ENCODE measurements at regions not wholly inside any gene's neighbourhood (a gene's known extent, or its start where the extent isn't known, plus 50 kb on each side); places are given as distances from the start of the nearest gene placed in this dataset.
"Not testable (repeated sequence)": the region's sequence is repeated elsewhere in the genome, so short reads cannot be mapped to it uniquely, and the experiment has no call there.

GRCh38 chr2:236644502-236644911, 74.9 kb downstream of the ACKR3 start:
- FAIRE-seq: no peak
- no TSS peak for BruUV-seq (replicated peaks)
- intact Hi-C loops (cut with micrococcal nuclease; ENCODE audit: unreplicated experiment): no loop called here

GRCh38 chr2:236645141-236645540, 75.5 kb downstream of the ACKR3 start:
- peaks cover 0 to 10% of the 10 kb centered on the region in 2 experiments; a peak in 1 of 5 replicates for H3K27me3 ChIP-seq (ENCODE audit: control insufficient read depth in 1 of 2, insufficient read depth in 2 of 2, low read length in 2 of 2)
- POLR2A ChIA-PET; intact Hi-C loops (cut with micrococcal nuclease; ENCODE audit: unreplicated experiment); H4K20me1 ChIP-seq (ENCODE audit: insufficient read depth, low read length); FAIRE-seq; in situ Hi-C loops (cut with HindIII; ENCODE audit: extremely low pct_ligation_motif_present, low pct_unique_long_range_greater_than_20kb); H3K36me3 ChIP-seq (replicated peaks in 1 of 2; ENCODE audit: control insufficient read depth in 1 of 2, insufficient read depth in 2 of 2, low read length in 2 of 2); CTCF ChIA-PET (ENCODE audit: low intra/inter-chr PET ratio, low total read pairs); H3K79me2 ChIP-seq (ENCODE audit: insufficient read depth, low read length); H2AFZ ChIP-seq (ENCODE audit: low read length); H3K9me3 ChIP-seq (ENCODE audit: low read length); H3K4me2 ChIP-seq (ENCODE audit: low read depth, low read length); BruUV-seq (replicated peaks); ATAC-seq; H3K4me3 ChIP-seq (replicated peaks in 1 of 3; ENCODE audit: insufficient read depth in 1 of 3, low read depth in 2 of 3, low read length in 3 of 3); H3K27ac ChIP-seq (ENCODE audit: extremely low read length, insufficient read depth, low read length); H3K9ac ChIP-seq (ENCODE audit: insufficient read depth, low read depth, low read length); DNase-seq (ENCODE audit: low spot score): not testable (repeated sequence)
- H3K4me1 ChIP-seq (ENCODE audit: insufficient read depth, low read length): peaks cover 15% of the 10 kb centered on the region; the same call in 1 of the 2 replicates
- WGBS (ENCODE audit: low lambda C conversion rate): 19% methylated on average over 4 of the region's 4 CpGs

More at GRCh38 chr2:236644502-236644911, 74.9 kb downstream of the ACKR3 start:
- no peak for DNase-seq (ENCODE audit: low spot score)
- 2% methylated on average over 4 of the region's 4 CpGs for WGBS (ENCODE audit: low lambda C conversion rate)
- H3K27me3 ChIP-seq (ENCODE audit: control insufficient read depth in 1 of 2, insufficient read depth in 2 of 2, low read length in 2 of 2): peaks cover 0 to 10% of the 10 kb centered on the region in 2 experiments; a peak in 1 of 5 replicates
- in situ Hi-C loops (cut with HindIII; ENCODE audit: extremely low pct_ligation_motif_present, low pct_unique_long_range_greater_than_20kb): no loop called here
- ChIA-PET CTCF (ENCODE audit: low intra/inter-chr PET ratio, low total read pairs) (no interaction called here), POLR2A (no interaction called here)
- no peaks in the 10 kb centered on the region for H3K79me2 ChIP-seq (ENCODE audit: insufficient read depth, low read length)
- no peak overlapping the region for H3K4me2 ChIP-seq (ENCODE audit: low read depth, low read length)
- ATAC-seq: no peak
- 0 out of 2 replicates have a peak, but pooled peaks cover 9% of the 10 kb centered on the region for H3K9me3 ChIP-seq (ENCODE audit: low read length)
- H3K36me3 ChIP-seq (replicated peaks in 1 of 2; ENCODE audit: control insufficient read depth in 1 of 2, insufficient read depth in 2 of 2, low read length in 2 of 2): no peaks in the 10 kb centered on the region
- H3K4me3 ChIP-seq (replicated peaks in 1 of 3; ENCODE audit: insufficient read depth in 1 of 3, low read depth in 2 of 3, low read length in 3 of 3): no peak overlapping the region
- H4K20me1 ChIP-seq (ENCODE audit: insufficient read depth, low read length): no peaks in the 10 kb centered on the region
- no peak overlapping the region for H3K9ac ChIP-seq (ENCODE audit: insufficient read depth, low read depth, low read length)
- TF ChIP-seq PCBP2 (optimal IDR thresholded peaks at IDR 0.05; ENCODE audit: low read depth, low read length, poor library complexity, severe bottlenecking) (no peak), ZFY (CRISPR knock-in tag; IDR thresholded peaks at IDR 0.05) (no peak), NFYC (CRISPR knock-in tag; IDR thresholded peaks at IDR 0.05) (no peak), HDAC2 (CRISPR knock-in tag; IDR thresholded peaks at IDR 0.05) (no peak), ZNF772 (CRISPR knock-in tag; IDR thresholded peaks at IDR 0.05) (no peak), ZNF557 (CRISPR knock-in tag; IDR thresholded peaks at IDR 0.05) (no peak), SMARCE1 (IDR thresholded peaks at IDR 0.05; ENCODE audit: borderline replicate concordance) (no peak), ZNF549 (CRISPR knock-in tag; IDR thresholded peaks at IDR 0.05) (no peak), KDM5A (IDR thresholded peaks at IDR 0.05; ENCODE audit: borderline replicate concordance, low read length) (no peak), NFE2L2 (IDR thresholded peaks at IDR 0.05; ENCODE audit: low read length) (no peak), ZNF143 (CRISPR knock-in tag; IDR thresholded peaks at IDR 0.05) (no peak), ZNF619 (CRISPR knock-in tag; IDR thresholded peaks at IDR 0.05) (no peak), ZMYM3 (CRISPR knock-in tag; IDR thresholded peaks at IDR 0.05) (no peak), HNRNPH1 (optimal IDR thresholded peaks at IDR 0.05; ENCODE audit: low read depth, low read length) (no peak), ZNF431 (CRISPR knock-in tag; IDR thresholded peaks at IDR 0.05; ENCODE audit: borderline replicate concordance, low read depth) (no peak), ZNF124 (CRISPR knock-in tag; IDR thresholded peaks at IDR 0.05) (no peak), HES4 (CRISPR knock-in tag; IDR thresholded peaks at IDR 0.05; ENCODE audit: borderline replicate concordance) (no peak)
- peaks cover 15% of the 10 kb centered on the region; the same call in 1 of the 2 replicates for H3K4me1 ChIP-seq (ENCODE audit: insufficient read depth, low read length)
- H2AFZ ChIP-seq (ENCODE audit: low read length): no peak overlapping the region
- no peak overlapping the region for H3K27ac ChIP-seq (ENCODE audit: extremely low read length, insufficient read depth, low read length)

Measured in HepG2 (cell line).